COLO668 (cell line): ENCODE measurements at regions not wholly inside any gene's neighbourhood (a gene's known extent, or its start where the extent isn't known, plus 50 kb on each side); places are given as distances from the start of the nearest gene placed in this dataset.

ENCODE experiments used
- DNase-seq: peaks from one replicate; lab custom pipeline; 2025; ENCODE audit not compliant: unreplicated experiment; lab: John Stamatoyannopoulos, UW

DNA sequence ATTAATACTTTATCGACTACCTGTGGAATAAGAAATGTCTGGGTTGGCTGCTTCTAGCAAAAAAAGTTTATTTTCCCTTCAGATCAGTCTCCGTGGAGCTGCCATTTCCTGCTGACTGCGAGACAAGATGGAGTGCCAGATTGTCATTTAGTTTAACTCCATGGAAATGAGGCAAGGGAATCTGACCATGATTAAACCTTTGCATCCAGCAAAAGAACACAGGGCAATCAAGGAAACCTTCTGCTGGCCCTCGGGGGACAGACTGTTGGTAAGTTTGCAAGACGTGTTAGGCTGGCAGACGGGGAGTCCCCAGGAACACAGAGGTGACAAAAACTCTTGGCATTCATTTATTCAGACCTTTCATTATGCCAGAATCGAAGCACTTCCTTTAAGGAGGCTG lies 52.2 kb upstream of the SPACA1 start:
- no peak for DNase-seq

DNA sequence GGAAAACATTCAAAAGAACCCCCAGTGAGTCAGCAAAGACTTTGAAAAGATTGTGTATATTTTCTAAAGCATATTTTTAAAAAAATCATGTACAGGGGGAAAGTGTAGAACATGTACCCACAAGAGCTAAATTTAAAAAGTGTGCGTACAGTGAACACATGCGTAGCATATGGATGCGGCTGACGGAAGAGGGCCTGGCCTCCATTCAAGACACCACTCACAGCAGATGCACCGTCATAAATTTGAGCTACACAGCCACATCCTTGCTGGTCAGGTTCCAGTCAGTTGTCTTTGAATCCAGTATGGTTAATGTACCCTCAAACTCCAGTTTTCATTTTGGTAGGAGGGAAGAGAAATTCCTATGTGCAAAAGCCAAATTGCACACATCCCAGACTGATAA lies 54.3 kb upstream of the SPACA1 start:
- DNase-seq, result no peak

DNA sequence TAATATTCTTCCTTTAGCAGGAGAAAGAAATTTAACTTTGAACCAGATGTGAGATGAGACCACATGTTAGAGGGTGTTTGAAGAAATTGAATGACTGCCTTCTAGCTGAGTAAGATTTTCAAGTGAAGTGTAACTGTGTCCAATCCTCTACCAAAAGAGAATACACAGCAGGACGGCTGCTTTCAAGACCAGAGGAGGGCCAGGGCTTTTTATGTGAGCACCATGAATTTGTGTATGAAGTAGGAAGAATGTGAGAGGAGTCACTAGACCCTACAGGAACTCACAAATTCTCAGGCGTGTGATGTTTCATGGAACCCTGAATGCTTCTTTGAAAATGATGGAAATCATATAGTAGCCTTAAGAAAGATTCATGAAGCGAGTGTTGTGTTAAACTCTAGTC lies 56.8 kb upstream of the SPACA1 start:
- no peak for DNase-seq

DNA sequence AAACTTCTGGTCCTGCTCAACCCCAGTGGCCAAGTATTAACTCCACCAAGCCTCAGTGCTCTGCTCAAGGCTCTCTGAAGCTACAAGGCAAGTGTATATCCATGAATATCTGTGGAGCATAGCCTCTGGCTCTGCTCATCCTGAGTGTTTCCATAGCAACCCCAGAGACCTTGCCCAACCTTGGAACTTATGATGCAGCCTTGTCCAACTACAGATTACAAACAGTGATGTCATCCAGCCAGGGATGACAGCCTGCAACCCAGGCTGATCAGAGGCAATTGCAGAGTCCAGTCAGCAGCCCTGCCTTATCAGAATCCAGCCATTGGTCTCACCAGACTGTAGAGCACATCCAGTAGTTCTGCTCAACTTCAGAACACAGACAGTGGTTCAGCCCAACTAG lies 65.5 kb upstream of the SPACA1 start:
- no peak for DNase-seq

DNA sequence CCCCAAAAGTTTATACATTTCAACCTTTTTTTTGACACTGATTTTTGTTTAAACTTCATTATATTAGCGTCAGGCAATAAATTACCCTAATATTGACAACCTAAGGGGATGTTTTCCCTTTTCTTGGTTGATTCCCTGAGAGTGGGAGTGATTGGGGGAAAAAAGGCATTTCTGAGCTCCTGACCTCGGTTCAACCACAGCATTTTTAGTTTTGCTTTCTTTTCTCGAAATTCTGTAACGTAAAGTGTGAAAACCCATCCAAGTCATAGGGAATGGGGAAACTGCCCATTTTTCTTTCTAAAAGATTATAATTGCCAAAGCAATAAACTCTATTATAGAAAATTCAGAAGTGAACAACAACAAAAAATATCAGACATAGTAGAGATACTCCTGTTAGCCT lies 67.9 kb upstream of the SPACA1 start:
- DNase-seq, result no peak

DNA sequence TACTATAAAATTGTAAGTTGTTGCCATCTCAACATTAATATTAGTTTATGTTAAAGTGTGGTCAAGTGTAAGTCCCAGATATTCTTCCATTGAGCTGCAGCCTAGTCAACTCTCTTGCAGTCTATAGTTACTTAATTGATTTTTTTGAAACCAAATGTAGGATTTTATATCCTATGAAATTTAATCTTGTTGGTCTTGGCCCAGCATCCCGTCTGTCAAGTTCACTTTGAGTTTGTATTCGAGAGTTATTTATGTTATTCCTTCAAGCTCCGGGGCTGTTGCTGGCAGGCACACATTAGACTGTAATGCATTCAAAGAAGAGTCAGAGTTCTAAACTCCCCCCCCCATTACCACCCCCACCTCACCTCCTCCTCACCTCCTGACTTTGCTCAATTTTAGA lies 71.0 kb upstream of the SPACA1 start:
- no peak for DNase-seq

DNA sequence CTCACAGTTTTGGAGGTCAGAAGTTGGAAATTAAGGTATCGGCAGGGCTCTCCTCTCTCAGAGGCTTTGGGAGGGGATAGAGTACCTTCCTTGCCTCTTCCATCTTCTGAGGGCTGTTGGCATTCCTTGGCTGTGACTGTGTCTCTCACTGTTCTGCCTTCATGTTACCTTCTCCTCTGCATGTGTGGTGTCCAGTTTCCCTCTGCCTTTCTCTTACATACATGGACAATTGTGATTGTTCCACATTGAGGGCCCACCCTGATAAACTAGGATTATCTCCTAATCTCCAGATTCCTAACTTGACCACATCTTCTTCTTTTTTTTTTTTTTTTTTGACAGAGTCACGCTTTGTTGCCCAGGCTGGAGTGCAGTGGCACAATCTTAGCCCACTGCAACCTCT lies 72.1 kb upstream of the SPACA1 start:
- no peak for DNase-seq

DNA sequence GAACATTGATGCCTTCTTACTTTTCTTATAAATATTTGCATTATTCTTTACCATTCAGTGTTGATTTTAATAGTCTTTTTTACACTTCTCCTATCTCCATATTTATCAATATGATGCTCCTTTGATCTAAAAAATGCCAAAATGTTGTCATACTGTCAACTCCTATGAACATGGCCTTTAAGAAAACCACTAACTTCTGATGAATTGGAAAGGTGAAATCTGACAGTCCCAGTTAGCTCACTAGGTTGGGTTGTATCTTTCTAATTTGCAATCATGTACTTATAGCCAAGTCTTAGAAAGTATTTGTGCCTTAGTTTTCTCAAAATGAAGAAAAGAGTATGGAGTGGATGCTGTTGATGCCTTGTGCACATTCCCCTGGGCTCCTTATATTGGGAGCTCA lies 75.4 kb upstream of the SPACA1 start:
- DNase-seq, result no peak

DNA sequence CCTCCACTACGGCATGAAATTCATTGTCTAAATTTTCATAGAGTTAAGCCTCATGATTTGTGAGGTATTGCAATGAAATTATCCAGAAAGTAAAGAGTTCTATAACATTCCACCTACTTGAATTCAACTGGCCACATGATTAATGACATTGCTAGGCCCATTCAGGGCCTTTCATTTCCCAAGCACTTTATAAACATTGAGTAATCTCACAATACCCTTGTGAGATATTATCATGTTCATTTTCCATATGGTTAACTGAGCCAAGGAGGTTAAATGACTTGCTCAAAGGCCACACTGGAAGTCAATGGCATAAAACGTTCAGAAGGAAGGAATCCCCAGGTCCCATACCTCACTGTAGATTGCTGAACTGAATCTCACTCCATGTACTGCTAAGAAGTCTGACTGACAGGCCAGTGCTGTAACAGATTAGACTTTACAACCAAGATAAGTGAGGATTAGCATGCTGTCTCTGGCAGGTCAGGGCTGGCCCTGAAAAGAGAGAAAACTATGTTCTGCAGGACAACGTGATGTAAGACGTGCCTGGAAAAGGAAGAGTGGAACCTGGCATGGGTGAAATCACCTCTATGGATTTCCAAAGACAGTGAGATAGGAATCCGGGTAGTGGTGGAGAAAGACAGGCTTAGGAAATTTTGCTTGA lies 75.9 kb upstream of the SPACA1 start:
- no peak for DNase-seq

DNA sequence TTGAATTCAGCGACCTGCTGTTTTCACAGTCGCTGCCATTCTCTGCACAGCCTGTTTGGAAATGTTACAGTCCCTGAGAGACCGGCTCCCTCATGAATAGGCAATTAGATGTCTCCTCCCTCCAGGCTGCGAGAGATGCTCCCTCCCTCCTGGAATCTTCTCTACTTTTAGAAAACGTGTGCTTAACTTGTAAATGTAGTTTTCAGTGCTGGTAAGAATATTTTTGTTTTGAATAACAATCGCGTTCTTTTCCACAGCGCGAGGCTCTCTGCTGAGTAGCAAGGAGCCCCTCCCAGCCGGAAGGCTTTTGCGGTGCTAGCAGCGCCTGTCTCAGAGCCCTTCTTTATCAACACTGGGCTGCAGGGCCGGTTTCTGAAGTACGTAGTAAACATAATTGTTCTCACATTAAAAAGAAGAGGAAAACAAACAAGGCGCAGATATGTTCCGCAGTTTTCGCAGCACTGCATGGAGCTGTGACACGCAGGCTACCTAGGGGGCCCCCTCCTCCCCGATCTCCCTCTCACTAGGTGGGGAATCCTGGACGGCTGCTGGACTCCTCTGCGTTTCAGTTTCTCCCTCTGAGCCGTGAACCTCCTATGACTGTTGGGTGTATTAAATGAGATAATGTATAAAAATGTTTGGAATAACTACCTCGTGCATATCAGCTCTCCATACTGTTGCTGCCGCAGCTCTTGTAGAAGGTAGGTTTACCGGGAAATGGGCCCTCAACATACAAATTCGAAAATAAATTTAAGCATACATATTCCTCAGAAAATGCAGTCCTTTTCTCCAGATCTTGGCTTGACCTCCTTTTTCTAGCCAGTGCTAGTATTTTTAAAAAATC lies 79.0 kb upstream of the SPACA1 start:
- peak; percentile 50 for DNase-seq

DNA sequence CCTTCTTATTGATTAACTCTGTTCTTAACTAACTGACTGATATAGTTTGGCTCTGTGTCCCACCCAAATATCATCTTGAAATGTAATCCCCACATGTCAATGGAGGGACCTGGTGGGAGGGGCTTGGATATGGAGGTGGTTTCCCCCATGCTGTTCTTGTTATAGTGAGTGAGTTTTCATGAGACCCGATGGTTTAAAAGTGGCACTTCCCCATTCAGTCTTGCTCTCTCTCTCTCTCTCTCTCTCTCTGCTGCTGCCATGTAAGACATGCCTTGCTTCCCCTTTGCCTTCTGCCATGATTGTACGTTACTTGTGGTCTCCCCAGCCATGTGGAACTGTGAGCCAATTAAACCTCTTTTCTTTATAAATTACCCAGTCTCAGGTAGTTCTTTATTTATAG lies 81.8 kb upstream of the SPACA1 start:
- no peak for DNase-seq

DNA sequence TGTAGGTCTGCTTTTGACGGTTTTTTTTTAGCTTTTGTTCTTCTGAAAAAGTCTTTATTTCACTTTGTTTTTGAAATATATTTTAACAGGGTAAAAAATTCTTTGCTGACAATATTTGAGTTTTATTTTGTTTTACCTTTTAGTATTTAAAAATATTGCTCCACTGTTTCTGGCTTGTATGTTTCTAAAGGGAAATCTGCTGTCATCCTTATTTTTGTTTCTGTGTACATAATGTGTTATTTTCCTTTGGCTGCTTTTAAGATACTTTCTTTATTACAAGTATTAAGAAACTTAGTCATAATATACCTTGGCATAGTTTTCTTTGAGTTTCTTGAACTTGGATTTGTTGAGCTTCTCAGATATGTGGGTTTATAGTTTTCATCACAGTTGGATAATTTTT lies 88.6 kb upstream of the SPACA1 start:
- no peak for DNase-seq

DNA sequence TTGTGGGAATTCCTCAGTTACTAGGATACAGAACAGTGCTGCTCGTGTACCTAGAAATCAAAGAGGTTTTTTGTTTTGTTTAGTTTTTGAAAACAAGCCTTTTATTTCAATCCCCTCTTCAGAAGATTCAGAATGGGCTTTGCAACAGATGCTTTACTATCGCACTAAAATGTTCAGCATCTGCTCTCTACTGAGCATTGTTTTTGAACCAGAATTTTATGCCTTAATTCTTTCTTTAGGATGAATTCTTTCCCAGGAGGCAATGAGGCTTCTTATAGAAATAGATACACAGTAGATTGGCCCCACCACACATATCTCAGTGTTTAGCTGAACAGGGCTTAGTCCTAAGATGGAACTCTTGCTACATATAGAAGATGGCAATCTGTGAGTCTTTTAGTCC lies 95.9 kb upstream of the SPACA1 start:
- no peak for DNase-seq

DNA sequence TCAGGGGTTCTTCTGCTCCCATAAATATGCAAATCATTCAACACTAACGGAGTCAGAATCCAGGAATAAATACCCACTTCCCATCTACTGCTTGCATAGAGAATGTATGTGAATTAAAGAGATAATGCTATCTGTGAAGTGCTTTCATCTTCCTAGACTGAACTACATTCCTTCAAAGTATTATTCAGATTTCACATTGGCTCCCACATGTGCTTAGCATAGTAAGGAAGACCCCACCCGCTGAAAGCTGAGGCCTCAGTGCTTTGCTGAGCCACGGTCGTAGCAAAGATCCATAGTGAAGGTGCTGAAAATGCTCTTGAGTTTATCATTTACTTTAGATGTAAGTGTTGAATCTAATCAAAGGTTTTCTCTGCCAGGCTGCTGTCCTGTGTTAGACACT lies 97.0 kb upstream of the SPACA1 start:
- DNase-seq, result no peak

DNA sequence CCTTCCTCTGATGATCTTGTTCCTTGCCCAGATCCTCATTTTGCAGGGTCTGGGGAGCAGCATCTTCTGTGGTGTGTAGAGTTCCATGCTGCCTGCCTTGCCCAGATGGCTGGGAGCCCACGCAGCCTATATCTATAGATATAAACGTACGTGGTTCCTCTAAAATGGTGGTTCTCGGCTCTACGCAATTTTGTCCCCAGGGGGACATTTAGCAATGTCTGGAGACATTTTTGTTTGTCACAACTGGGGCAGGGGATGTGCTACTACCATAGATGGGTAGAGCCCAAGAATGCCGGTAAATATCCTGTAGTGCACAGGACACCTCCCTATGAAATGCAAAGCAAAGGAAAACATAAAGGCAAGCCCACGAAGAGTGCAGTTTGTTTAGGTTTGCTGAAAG lies 98.4 kb upstream of the SPACA1 start:
- no peak for DNase-seq

DNA sequence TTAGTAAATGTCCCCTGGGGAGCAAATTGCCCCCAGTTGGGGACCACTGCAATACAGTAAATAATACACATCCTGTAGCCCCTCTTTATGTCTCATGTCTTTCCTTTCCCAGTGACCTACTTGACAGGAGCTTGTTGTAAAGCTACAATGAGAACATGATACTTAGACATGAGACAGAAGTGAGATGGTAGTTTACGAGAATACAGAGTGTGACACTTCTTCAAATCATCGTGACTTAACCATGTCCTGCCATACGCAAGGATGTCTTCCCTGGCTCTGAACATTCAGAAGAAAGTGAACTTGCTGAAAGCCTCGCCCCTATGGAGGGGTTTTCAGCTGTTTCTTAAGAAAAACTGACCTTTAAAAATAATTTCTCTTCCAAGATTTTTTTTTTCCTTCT lies 101.0 kb upstream of the SPACA1 start:
- no peak for DNase-seq

DNA sequence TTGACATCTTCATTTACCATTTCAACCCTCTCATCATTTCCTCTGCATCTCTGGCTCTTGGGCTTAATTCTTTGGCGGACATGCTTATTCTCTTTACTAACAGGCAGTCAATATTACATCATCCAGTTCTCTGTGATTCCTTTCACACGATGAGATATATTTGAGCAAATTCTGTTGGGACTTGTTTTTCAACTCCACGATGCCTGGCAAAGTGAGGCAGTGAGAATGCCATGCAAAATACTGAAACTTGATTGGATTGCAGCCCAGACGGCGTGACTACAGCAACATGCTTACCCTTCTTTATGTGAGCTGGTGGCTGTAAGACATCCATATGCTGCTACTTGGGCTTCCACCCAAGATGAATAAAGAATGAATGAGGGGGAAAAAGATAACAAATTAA lies 101.7 kb upstream of the SPACA1 start:
- no peak for DNase-seq

DNA sequence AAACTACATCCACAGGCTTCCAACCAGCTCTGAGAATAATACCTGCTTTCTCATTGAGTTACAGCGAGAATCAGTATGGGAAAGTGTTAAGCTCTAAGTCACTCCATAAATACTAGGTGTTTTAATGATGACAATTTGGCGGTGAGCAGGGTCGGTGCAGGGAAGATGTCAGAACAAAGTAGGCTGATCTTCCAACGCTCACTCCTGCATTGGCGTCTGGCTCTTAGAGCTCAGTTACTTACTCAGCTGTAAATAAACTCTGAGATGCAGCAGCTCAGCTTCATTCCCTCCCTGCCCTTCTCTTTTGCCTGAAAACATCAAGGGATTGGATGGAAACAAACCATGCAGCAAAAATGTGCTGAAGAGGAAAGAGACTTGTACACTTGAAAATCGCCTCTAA lies 102.5 kb upstream of the SPACA1 start:
- no peak for DNase-seq

DNA sequence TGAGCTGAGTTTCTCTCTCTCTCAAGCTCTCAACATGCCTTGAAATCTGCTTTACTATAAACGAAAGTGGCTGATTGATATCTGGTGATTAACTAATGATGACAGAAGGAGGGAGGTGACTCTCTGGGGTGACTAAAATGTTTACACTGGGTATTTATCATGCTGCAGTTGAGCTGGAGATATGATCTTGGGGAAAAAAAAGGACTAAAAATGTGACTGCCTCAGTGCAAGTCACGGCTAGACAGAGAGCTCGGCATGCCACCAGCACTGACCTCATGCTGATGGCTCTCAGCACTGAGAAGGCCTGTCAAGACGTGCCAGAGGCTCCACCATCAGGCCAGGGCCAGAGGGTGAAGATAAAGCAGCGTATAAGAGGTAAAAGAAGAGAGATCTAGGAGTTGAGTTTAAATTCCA lies 103.1 kb upstream of the SPACA1 start:
- peak; percentile 19 for DNase-seq

DNA sequence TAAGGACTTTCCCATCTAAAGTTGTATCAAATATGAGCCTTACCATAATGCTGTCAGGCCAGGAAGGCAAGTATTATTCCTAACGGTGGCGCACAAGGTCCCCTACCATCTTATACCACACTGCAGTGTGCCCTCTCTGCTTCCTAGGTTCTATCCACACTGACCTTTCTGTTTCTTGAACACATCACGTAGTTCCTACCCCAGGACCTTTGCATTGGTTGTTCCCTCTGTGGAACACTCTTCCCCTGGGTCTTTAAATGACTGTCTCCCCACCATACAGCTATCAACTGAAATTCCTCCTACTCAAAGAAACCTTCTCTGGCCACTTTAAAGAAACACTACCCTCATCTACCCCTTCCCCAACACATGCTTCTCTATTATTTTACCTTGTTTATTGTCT lies 104.5 kb upstream of the SPACA1 start:
- DNase-seq, result no peak

DNA sequence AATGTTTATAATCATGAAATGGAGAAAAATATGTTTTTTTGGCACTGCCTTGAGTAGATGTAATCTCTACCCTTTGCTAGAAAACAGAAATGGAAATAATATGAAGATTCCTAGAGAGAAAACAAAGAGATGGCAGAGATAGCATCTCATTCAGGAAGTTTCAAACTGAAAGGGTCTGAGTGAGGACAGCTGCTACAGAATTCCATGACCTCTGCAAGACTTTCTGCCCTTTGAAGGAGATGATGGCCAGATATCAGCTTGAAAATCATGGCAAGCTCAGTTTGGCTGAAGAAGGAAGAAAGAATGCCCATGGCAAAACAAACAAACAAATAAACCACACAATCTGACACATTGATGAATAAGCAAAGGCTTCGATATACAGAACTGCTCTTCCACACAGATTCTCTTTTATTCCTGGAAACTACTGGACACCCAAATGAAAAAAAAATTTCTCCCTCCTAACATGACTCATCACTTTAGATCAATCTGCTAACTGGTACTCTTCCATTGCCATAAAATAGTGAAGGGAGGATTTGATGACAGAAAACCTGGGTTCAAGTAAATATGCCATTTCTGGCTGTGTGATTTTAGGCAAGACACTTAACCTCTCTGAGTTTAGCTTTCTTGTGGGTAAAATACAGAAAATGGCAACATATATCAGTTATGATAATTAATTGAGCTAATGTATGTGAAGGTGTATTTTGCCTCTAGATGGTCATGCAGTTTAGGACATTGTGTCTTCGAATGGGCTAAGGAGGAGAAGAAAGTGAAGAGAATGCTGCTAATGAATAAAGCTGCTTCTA lies 105.9 kb upstream of the SPACA1 start:
- DNase-seq, result no peak

DNA sequence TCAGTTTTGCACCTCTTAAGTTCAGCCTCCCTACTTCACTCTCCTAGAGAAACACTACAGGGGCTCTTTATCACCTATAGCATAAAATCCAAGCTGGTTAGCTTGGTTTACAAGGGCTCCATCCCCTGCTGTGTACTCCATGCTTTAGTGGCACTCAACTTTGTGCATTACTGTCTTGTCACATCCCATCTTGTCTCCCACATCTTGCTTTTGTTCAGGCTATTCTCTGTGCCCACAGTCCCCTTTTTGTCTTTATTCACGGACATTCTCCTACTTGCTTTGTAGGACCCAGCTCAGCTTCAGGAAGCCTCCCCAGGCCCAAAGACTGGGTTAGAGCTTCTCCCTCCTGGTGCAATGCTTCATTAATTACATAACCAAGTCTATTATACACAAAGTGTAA lies 107.9 kb upstream of the SPACA1 start:
- no peak for DNase-seq
